Cardiac fibroblast (primary cell): ENCODE measurements at regions not wholly inside any gene's neighbourhood (a gene's known extent, or its start where the extent isn't known, plus 50 kb on each side); places are given as distances from the start of the nearest gene placed in this dataset.
A peak's percentile ranks its signal among the peaks of the same experiment; 100 is the strongest.

Experiments
- DNase-seq, 2 donors: peaks; one replicate each; pipeline versions ENCODE4 v3.0.0 to v3.0.0-alpha.2; 2010; ENCODE audit warnings: low read depth in 2 of 2
- H3K4me3 ChIP-seq, 2 donors: replicated peaks in 1 of 2; 1 replicate in 1 of 2; 2 replicates in 1 of 2; pipeline ENCODE4 v1.5.1; 2011; ENCODE audit warnings: low read depth in 2 of 2, low read length in 2 of 2, mild to moderate bottlenecking in 2 of 2, moderate library complexity in 1 of 2
- CTCF ChIP-seq: IDR thresholded peaks from one replicate; pipeline ENCODE4 v1.5.1; 2011; ENCODE audit warnings: low read depth, mild to moderate bottlenecking, low read length, inconsistent platforms

- TF ChIP-seq CTCF = no peak
- no peak for DNase-seq
- H3K4me3 ChIP-seq = no peak overlapping the region
Observed at GRCh38 chr13:82664183-82664582, 1218.1 kb downstream of the SLITRK1 start.

- H3K4me3 ChIP-seq = no peak overlapping the region
- TF ChIP-seq CTCF = no peak
- DNase-seq = no peak
Observed at GRCh38 chr13:82661126-82661525, 1221.1 kb downstream of the SLITRK1 start.

- no peak overlapping the region for H3K4me3 ChIP-seq
- TF ChIP-seq CTCF = no peak
- no peak for DNase-seq
Observed at GRCh38 chr13:82658811-82659210, 1223.5 kb downstream of the SLITRK1 start.

GRCh38 chr13:82657471-82657870 lies 1224.8 kb downstream of the SLITRK1 start:
- H3K4me3 ChIP-seq = no peak overlapping the region
- no peak for DNase-seq
- no peak for TF ChIP-seq CTCF

GRCh38 chr13:82654861-82655855 lies 1227.1 kb downstream of the SLITRK1 start:
- no peak overlapping the region for H3K4me3 ChIP-seq
- TF ChIP-seq CTCF = no peak
- peak; percentile 57 to 70 for DNase-seq

GRCh38 chr13:82654143-82654542 lies 1228.1 kb downstream of the SLITRK1 start:
- no peak for TF ChIP-seq CTCF
- no peak overlapping the region for H3K4me3 ChIP-seq
- DNase-seq = no peak
